GM04503 (cell line): ENCODE measurements at regions not wholly inside any gene's neighbourhood (a gene's known extent, or its start where the extent isn't known, plus 50 kb on each side); places are given as distances from the start of the nearest gene placed in this dataset.

ENCODE experiments used
- DNase-seq: peaks from one replicate; pipeline ENCODE4 v3.0.0-alpha.2; 2012; ENCODE audit warnings: low read depth

DNA sequence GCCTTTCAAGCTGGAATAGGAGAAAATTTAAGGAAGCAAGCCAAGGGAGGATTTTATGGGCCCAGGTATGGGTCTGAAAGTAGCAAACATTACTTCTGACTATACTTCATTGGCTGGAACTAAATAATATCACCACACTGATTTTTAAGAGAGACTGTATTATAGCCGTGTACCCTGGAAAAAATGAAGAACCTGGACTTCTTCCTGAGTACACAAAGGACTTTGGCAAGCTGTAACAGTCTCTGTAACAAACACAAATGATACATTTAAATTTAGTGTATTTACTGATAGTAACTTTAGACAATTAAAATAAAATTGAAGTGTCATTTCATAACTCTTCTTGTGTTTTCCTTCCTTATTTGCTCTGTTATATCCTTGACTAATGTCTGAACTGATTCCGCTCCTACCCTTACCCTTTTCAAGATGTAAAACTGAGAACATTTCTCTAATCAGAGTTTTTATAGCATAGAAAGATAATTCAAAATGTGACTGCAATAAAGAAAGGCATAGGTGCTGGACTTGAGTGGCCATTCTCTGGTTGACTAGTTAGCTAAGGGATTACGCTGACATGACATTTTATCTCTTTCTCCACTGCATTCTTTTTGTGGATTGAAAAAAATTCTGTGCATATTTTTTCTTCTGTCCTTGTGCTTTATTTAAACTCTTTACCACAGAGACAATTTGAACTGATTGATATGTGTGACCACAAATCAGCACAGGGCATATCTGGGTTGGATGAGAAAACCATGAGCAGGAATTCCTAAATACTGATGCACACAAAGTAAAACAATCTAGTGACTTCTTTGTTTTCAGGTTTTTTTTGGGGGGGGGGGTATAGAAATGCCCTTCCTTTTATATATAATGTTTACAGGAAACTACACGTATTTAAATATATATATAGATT is 349.7 kb downstream of the MDFIC start:
- DNase-seq = peak; percentile 60

DNA sequence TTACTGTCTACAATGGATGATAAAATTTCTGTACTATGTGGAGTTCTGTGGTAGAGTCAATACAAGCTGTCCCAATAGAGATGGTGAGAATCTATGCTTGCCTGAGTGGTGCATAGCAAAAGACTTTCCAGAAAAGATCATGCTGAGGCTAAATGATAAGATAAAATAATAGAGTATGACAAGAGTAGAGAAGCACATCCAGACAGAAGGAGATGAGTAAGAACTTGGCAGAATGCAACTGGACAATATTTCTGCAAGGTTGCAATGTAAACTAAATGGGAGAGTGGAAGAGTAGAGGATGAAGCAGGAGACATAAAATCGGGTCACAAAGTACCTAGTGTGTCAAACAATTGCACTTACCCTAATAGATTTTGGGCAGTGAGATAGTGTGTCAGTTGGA is 347.6 kb downstream of the MDFIC start:
- DNase-seq = no peak

- DNase-seq = no peak
These were observed 345.6 kb downstream of the MDFIC start for GRCh38 chr7:115267503-115267902.

GRCh38 chr7:115260381-115260780 is 338.5 kb downstream of the MDFIC start:
- DNase-seq = no peak

DNA sequence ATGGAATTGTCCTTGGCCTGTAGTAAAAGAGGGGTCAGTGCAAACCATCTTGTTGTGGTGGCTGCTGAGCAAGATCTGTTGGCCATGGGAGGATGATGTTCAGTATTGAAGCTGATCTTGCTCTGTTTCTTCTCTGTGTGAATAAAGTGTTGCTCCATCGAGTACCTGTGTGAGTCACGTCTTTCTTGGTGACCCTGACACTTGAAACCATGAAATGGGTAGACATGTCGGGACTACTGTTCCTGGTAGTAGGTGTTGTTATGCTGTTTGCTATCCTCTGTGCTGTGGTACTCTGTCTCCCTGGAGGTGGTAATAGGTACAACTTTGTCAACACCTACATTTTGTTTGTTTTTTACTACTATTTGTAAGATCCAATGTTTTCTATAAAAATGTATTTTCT is 330.6 kb downstream of the MDFIC start:
- DNase-seq = no peak

DNA sequence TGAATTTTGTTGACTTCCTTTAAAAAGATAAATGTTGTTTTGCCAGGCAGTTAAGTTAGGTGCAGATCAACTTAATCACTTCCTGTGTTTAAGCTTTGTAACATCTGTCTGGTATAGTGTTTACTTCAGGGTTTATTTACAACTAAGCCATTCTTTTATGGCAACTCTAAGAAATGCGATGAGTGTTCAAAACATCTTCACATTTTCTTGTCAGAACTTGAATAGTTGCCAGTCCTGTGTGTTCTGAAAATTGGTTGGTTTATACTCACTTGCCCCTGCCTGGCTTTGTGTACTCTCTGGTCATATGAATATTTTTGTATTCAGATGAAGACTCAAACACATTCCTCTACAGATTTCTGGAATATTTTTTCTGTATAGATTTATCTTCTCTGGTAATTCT is 327.2 kb downstream of the MDFIC start:
- DNase-seq = peak; percentile 30

GRCh38 chr7:115241151-115241550 is 319.3 kb downstream of the MDFIC start:
- no peak for DNase-seq

- no peak for DNase-seq
These were observed 318.3 kb downstream of the MDFIC start for GRCh38 chr7:115240242-115240641.

- DNase-seq = no peak
These were observed 313.2 kb downstream of the MDFIC start for GRCh38 chr7:115235075-115235474.

DNA sequence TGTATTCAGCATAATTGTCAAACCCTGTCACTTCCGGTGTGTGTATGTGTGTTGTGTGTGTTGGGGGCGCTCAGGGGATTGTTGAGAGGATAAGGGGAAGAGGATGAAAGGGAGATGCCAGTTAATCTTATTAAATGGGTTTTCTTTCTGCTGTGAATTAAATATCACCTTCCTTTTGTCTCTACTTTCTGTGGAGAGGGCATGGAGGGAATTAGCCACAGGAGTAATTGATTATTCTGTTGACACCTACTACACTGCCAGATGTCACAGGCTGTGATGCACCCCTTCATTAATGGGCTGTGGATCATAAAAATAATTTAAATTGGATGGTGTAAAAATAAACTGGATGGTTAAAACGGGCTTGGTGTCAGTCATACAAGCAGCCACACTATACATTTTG is 311.9 kb downstream of the MDFIC start:
- DNase-seq = no peak

DNA sequence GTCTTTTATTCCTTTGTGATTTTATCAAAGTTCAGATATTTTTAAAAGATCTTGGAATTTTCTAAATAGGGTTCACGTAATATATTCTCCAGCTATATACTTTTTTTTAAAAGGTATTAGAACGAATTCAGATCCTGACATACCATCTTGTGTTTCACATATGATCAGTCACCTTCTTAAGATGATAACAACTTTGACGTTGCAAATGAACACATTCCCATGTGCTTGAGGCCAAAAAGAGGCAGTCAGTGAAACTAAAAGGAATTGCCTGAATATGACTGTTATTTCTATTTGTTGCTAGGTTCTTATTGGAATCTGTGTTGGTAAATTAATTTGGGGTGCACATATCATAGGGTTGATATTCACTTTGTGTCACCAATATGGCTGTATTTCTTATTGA is 310.1 kb downstream of the MDFIC start:
- DNase-seq = no peak

GRCh38 chr7:115230882-115231571 is 309.1 kb downstream of the MDFIC start:
- DNase-seq = peak; percentile 90

DNA sequence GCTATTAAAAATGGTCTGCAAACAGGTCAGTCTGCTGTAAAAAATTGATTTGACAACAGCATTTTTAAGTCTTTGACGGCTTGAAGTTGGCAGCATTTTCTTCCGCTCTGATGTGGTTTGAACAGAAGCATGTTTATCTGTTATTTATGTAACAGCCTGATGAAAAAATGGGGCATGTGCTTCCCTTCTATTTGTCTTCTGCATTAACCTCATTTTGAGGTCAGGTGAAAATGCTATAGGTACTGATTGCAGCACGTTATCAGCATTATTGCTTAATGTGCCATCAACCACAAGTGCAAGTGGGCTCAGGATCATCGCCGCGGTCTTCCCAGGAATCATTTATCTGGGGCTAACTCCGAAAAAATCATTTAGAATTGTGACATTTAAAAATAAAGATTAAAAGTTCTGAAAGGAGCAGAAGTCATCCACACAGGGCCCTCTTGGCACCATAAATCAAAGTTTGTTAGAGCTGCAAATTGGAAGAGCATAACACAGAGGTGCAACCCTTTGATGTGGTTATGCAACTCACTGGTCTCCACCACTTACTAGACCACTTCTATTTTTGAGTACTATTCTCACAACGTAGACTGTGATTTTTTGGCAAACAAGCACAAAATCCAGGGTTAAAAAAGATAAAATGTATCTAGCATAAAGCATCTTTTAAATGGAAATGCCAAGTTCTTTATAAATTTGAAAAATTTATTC is 307.7 kb downstream of the MDFIC start:
- no peak for DNase-seq

- no peak for DNase-seq
These were observed 305.8 kb downstream of the MDFIC start for GRCh38 chr7:115227473-115228235.

- DNase-seq = no peak
These were observed 304.5 kb downstream of the MDFIC start for GRCh38 chr7:115226410-115226809.

DNA sequence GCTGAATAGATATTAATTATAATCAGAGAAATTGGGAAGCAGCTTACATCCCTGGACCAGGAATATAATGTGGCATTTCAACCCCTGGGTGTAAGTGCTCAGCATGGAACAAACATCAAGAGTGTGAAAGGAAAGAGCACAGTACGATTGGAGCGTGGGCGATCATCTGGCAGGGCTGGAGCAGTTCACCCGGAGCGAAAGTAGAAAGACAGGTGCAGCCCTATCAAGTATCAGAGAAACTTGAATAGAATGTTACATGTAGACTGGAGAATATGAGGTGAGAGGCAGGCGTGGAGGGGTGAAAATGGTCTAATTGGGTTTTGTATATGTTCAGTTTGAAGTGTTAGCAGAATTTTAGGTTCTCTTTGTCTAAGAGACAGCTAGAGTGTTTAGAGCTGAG is 303.0 kb downstream of the MDFIC start:
- no peak for DNase-seq

DNA sequence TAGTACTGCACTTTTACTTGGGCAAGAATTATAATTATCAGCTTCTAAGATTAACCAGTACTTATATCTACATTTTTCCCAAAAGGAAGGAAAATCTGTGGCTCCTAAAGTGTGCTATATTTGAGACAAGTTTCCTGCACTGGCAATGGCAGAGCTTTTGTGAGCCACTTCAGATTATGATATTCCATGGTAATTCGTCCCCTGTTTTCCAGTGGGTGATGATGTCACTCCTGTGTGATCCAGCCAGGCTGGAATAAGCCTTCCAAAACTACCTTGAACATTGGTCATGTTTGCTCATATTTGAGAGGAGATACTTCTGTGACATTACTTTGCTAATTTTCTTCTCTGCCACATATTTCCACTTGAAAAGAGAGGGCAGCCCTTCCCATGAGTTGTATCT is 302.1 kb downstream of the MDFIC start:
- DNase-seq = no peak

GRCh38 chr7:115221456-115221855 is 299.6 kb downstream of the MDFIC start:
- peak; percentile 7 for DNase-seq

- no peak for DNase-seq
These were observed 296.2 kb downstream of the MDFIC start for GRCh38 chr7:115218076-115218475.

- no peak for DNase-seq
These were observed 295.5 kb downstream of the MDFIC start for GRCh38 chr7:115217373-115217772.

GRCh38 chr7:115216652-115217051 is 294.8 kb downstream of the MDFIC start:
- no peak for DNase-seq

DNA sequence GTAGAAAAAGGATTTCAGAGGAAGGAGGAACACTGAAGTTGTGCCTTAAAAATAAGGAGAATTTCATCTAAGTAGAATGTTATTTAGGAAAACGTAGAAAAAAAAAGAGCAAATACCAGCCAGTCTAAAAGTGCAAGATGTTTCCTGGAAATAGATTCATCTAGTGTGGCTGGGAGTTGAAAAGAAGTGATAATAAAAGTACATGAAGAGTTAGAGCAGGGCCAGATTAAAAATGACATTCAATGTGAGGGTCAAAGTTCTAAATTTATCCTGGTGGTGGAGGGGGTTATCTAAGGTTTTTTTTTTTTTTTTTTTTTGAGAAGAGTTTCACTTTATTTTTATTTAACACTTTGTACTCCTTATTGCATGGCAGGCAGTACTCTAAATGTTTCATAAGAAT is 289.3 kb downstream of the MDFIC start:
- no peak for DNase-seq
